H1 (cell line): ENCODE measurements at regions not wholly inside any gene's neighbourhood (a gene's known extent, or its start where the extent isn't known, plus 50 kb on each side); places are given as distances from the start of the nearest gene placed in this dataset.

Experiments used
- CTCF ChIA-PET: fragments of 300-600 bp; sonication (Branson Sonifier 250); formaldehyde crosslinking; loops from one replicate; lab custom pipeline; 2021; ENCODE audit not compliant: partially characterized antibody; lab: Charles Lee
- POLR2A ChIA-PET: fragments of 300-600 bp; sonication (Branson Sonifier 250); formaldehyde crosslinking; loops from one replicate; lab custom pipeline; 2021; ENCODE audit warnings: inconsistent platforms; ENCODE audit not compliant: partially characterized antibody; lab: Charles Lee
- DNase-seq, 2 experiments: peaks; one replicate each; pipeline versions ENCODE4 v3.0.0 to v3.0.0-alpha.2; 2010 to 2022; ENCODE audit warnings: low spot score in 2 of 2, low read depth in 1 of 2, mixed read lengths in 1 of 2
- FAIRE-seq: peaks from 2 replicates; lab custom pipeline; 2011; peaks lifted over from hg19 to GRCh38; lab: Jason Lieb, UNC
- H2AFZ ChIP-seq: 2 replicates; pipeline ENCODE4 v1.8.1; 2012; ENCODE audit warnings: low read length, inconsistent platforms
- H2AK5ac ChIP-seq: 2 replicates; pipeline ENCODE4 v1.6.1; 2013; ENCODE audit warnings: low read depth, low read length
- H2BK120ac ChIP-seq: replicated peaks from 2 replicates; pipeline ENCODE3; 2013; ENCODE audit warnings: low read depth, low read length, inconsistent platforms
- H2BK12ac ChIP-seq: 2 replicates; pipeline ENCODE4 v1.6.1; 2013; ENCODE audit warnings: low read depth, low read length
- H2BK15ac ChIP-seq: 2 replicates; pipeline ENCODE4 v1.6.1; 2013; ENCODE audit warnings: low read length
- H2BK20ac ChIP-seq: 2 replicates; pipeline ENCODE4 v1.6.1; 2013; ENCODE audit warnings: low read length
- H2BK5ac ChIP-seq: 2 replicates; pipeline ENCODE4 v1.6.1; 2013; ENCODE audit warnings: low read depth, low read length
- H3K14ac ChIP-seq: 2 replicates; pipeline ENCODE4 v1.6.1; 2013; ENCODE audit warnings: inconsistent platforms; ENCODE audit not compliant: insufficient read length
- H3K18ac ChIP-seq: 2 replicates; pipeline ENCODE4 v1.6.1; 2013; ENCODE audit warnings: low read length; ENCODE audit errors: extremely low read depth
- H3K23ac ChIP-seq: 2 replicates; pipeline ENCODE4 v1.6.1; 2013; ENCODE audit warnings: inconsistent platforms; ENCODE audit not compliant: insufficient read length
- H3K23me2 ChIP-seq: 2 replicates; pipeline ENCODE4 v1.6.1; 2013; ENCODE audit warnings: low read depth, low read length
- H3K27ac ChIP-seq: 2 replicates; pipeline ENCODE4 v1.6.1; 2011; ENCODE audit warnings: low read depth, low read length, inconsistent platforms
- H3K27me3 ChIP-seq, 4 experiments: replicated peaks in 1 of 4; 1 replicate in 1 of 4; 2 replicates in 3 of 4; pipeline versions ENCODE4 v1.6.1 to v1.8.1; 2011 to 2013; ENCODE audit warnings: low read length in 3 of 4, mild to moderate bottlenecking in 3 of 4, inconsistent platforms in 2 of 4, mixed read lengths in 2 of 4, moderate library complexity in 1 of 4; ENCODE audit not compliant: control insufficient read depth in 3 of 4, insufficient read depth in 3 of 4; ENCODE audit errors: extremely low read depth in 1 of 4
- H3K36me3 ChIP-seq, 4 experiments: 2 replicates each; pipeline versions ENCODE4 v1.6.1 to v1.8.1; 2011 to 2013; ENCODE audit warnings: mild to moderate bottlenecking in 4 of 4, low read length in 3 of 4, moderate library complexity in 2 of 4, control low read depth in 1 of 4, inconsistent platforms in 1 of 4; ENCODE audit not compliant: insufficient read depth in 4 of 4, control insufficient read depth in 2 of 4
- H3K4ac ChIP-seq: replicated peaks from 2 replicates; pipeline ENCODE3; 2013; ENCODE audit warnings: low read length, low read depth, mixed read lengths, inconsistent platforms; ENCODE audit not compliant: insufficient read length
- H3K4me1 ChIP-seq, 4 experiments: replicated peaks in 1 of 4; 1 replicate in 1 of 4; 2 replicates in 3 of 4; pipeline versions ENCODE4 v1.6.1 to v1.8.1; 2011 to 2013; ENCODE audit warnings: low read length in 3 of 4, inconsistent platforms in 2 of 4, mixed read lengths in 1 of 4; ENCODE audit not compliant: insufficient read depth in 4 of 4, control insufficient read depth in 3 of 4
- H3K4me2 ChIP-seq, 2 experiments: 2 replicates each; pipeline versions ENCODE4 v1.6.1 to v1.8.1; 2011 to 2013; ENCODE audit warnings: low read depth in 2 of 2, low read length in 2 of 2, control low read depth in 1 of 2, inconsistent platforms in 1 of 2, mild to moderate bottlenecking in 1 of 2; ENCODE audit not compliant: insufficient read depth in 1 of 2
- H3K4me3 ChIP-seq, 4 experiments: fragments of 200-600, 300-600 bp in 1 of 4; sonication (generic), shearing (Covaris generic), sonication (Bioruptor Twin) in 1 of 4; 2 replicates each; pipeline versions ENCODE4 v1.5.1 to v1.8.1; 2011 to 2016; ENCODE audit warnings: low read length in 4 of 4, low read depth in 3 of 4, control low read depth in 2 of 4, inconsistent platforms in 2 of 4, mild to moderate bottlenecking in 2 of 4, mixed read lengths in 1 of 4, moderate library complexity in 1 of 4; ENCODE audit not compliant: insufficient read depth in 2 of 4; ENCODE audit errors: extremely low read depth in 1 of 4
- H3K56ac ChIP-seq: replicated peaks from 2 replicates; pipeline ENCODE3; 2013; ENCODE audit warnings: low read depth, mild to moderate bottlenecking, mixed read lengths, low read length, inconsistent platforms; ENCODE audit not compliant: insufficient read length
- H3K79me1 ChIP-seq: 2 replicates; pipeline ENCODE4 v1.6.1; 2013; ENCODE audit warnings: low read depth, low read length, control low read depth
- H3K79me2 ChIP-seq, 2 experiments: 2 replicates each; pipeline versions ENCODE4 v1.6.1 to v1.8.1; 2012 to 2013; ENCODE audit warnings: low read length in 2 of 2, mild to moderate bottlenecking in 2 of 2, inconsistent platforms in 1 of 2; ENCODE audit not compliant: insufficient read depth in 2 of 2, control insufficient read depth in 1 of 2
- H3K9ac ChIP-seq, 4 experiments: replicated peaks in 1 of 4; 1 replicate in 1 of 4; 2 replicates in 3 of 4; pipeline versions ENCODE4 v1.6.1 to v1.8.1; 2011 to 2013; ENCODE audit warnings: low read depth in 3 of 4, low read length in 3 of 4, control low read depth in 2 of 4, mild to moderate bottlenecking in 2 of 4, moderate library complexity in 2 of 4, inconsistent platforms in 1 of 4; ENCODE audit errors: extremely low read depth in 1 of 4
- H3K9me3 ChIP-seq, 2 experiments: 2 replicates each; pipeline versions ENCODE4 v1.6.1 to v1.8.1; 2012 to 2013; ENCODE audit warnings: mild to moderate bottlenecking in 2 of 2, moderate library complexity in 2 of 2, control low read depth in 1 of 2, inconsistent platforms in 1 of 2, low read depth in 1 of 2, low read length in 1 of 2, mixed read lengths in 1 of 2; ENCODE audit not compliant: insufficient read depth in 2 of 2
- H4K20me1 ChIP-seq, 2 experiments: replicated peaks in 1 of 2; 2 replicates each; pipeline versions ENCODE3 to v1.8.1; 2011 to 2013; ENCODE audit warnings: inconsistent platforms in 2 of 2, low read length in 2 of 2, mild to moderate bottlenecking in 1 of 2; ENCODE audit not compliant: insufficient read depth in 2 of 2, control insufficient read depth in 1 of 2
- H4K5ac ChIP-seq: 2 replicates; pipeline ENCODE4 v1.6.1; 2013; ENCODE audit warnings: low read length, low read depth, mixed read lengths, inconsistent platforms; ENCODE audit not compliant: insufficient read length
- H4K8ac ChIP-seq: 2 replicates; pipeline ENCODE4 v1.8.0; 2013; ENCODE audit warnings: mild to moderate bottlenecking, moderate library complexity, low read length, inconsistent platforms; ENCODE audit not compliant: insufficient read depth; ENCODE audit errors: extremely low read depth
- H4K91ac ChIP-seq: replicated peaks from 2 replicates; pipeline ENCODE3; 2013; ENCODE audit warnings: low read length, mixed read lengths, inconsistent platforms; ENCODE audit not compliant: insufficient read length
- BACH1 ChIP-seq: IDR thresholded peaks from 2 replicates; pipeline ENCODE4 v1.6.1; 2012; ENCODE audit warnings: low read length, improper control_type of control experiment
- FOSL1 ChIP-seq: IDR thresholded peaks from 2 replicates; pipeline ENCODE4 v1.6.1; 2011; ENCODE audit warnings: mild to moderate bottlenecking, low read depth, low read length, moderate library complexity; ENCODE audit not compliant: insufficient read depth
- WGBS, 2 experiments: shearing (Covaris generic) in 1 of 2; methylation state at CpG; one replicate each; pipeline versions ENCODE4 v1.1.6 to v1.1.7; 2013 to 2015; ENCODE audit warnings: low lambda C conversion rate in 2 of 2, mixed read lengths in 2 of 2, inconsistent platforms in 1 of 2, low coverage in 1 of 2, missing lambda C conversion rate in 1 of 2; ENCODE audit not compliant: insufficient replicate concordance in 2 of 2, insufficient coverage in 1 of 2, insufficient read length in 1 of 2; ENCODE audit errors: extremely low coverage in 1 of 2, missing lambda C conversion rate in 1 of 2; 5-methylcytosine and 5-hydroxymethylcytosine counted together

DNA sequence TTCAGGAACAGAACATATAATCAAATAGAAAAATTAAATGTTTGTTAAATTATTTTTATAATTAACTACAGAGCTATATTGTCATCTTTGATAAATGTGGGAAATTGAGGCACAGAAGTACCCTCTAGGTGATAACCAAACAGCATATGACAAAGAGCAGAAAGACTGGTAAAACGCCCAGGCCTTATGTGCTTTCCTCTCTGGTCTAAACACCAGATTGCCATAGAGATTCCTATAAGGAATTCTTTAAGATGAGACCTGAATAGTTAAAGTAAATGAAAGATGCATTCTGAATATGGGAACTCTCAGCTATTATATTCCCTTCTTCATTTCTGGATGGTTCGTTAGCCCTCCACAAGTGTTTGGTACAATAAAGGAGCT is 140.0 kb upstream of the SOX5 start:
- Histone ChIP-seq H3K4me3 (no peak overlapping the region), H2BK5ac (no peak overlapping the region), H4K5ac (no peak overlapping the region), H2AK5ac (no peak overlapping the region), H3K79me2 (no peaks in the 10 kb centered on the region), H2AFZ (no peak overlapping the region), H3K27me3 (no peaks in the 10 kb centered on the region), H3K27ac (no peak overlapping the region), H4K20me1 (no peaks in the 10 kb centered on the region), H3K79me1 (no peaks in the 10 kb centered on the region), H3K23me2 (no peaks in the 10 kb centered on the region), H3K4me1 (no peaks in the 10 kb centered on the region), H3K4ac (no peak overlapping the region), H4K91ac (no peak overlapping the region), H3K9ac (no peak overlapping the region), H2BK15ac (no peak overlapping the region), H2BK12ac (no peak overlapping the region), H3K56ac (no peak overlapping the region), H3K23ac (no peak overlapping the region), H2BK120ac (no peak overlapping the region), H4K8ac (no peak overlapping the region), H3K9me3 (no peaks in the 10 kb centered on the region), H3K36me3 (no peaks in the 10 kb centered on the region), H2BK20ac (no peak overlapping the region), H3K4me2 (no peak overlapping the region), H3K14ac (no peak overlapping the region), H3K18ac (no peak overlapping the region)
- no peak for DNase-seq
- 94% methylated on average over 2 of the region's 2 CpGs; no CpG with 5 or more reads in 1 of the 2 experiments for WGBS, 2 experiments
- POLR2A ChIA-PET: no interaction called here
- TF ChIP-seq BACH1 (no peak), FOSL1 (no peak)
- no peak for FAIRE-seq
- CTCF ChIA-PET: no interaction called here
